ENCODE measurements at regions not wholly inside any gene's neighbourhood (a gene's known extent, or its start where the extent isn't known, plus 50 kb on each side); places are given as distances from the start of the nearest gene placed in this dataset.

- no peaks in the 10 kb centered on the region for H3K27me3 Mint-ChIP-seq
- no peaks in the 10 kb centered on the region for H3K36me3 Mint-ChIP-seq (ENCODE audit: low read depth)
- no peak for DNase-seq
- no peaks in the 10 kb centered on the region for H3K4me1 Mint-ChIP-seq (ENCODE audit: low read depth)
- H3K27ac Mint-ChIP-seq, result no peak overlapping the region
- H3K9me3 Mint-ChIP-seq, result no peaks in the 10 kb centered on the region
- H3K4me3 Mint-ChIP-seq, result no peak overlapping the region
Observed at GRCh38 chr5:114989512-114989911, 180.2 kb downstream of the TRIM36 start.

- Mint-ChIP-seq H3K4me3 (no peak overlapping the region), H3K27ac (no peak overlapping the region), H3K27me3 (no peaks in the 10 kb centered on the region), H3K9me3 (no peaks in the 10 kb centered on the region), H3K36me3 (ENCODE audit: low read depth) (no peaks in the 10 kb centered on the region), H3K4me1 (ENCODE audit: low read depth) (no peaks in the 10 kb centered on the region)
- DNase-seq, result no peak
Observed at GRCh38 chr5:114988096-114988495, 181.6 kb downstream of the TRIM36 start.

GRCh38 chr5:114984796-114985195, 184.9 kb downstream of the TRIM36 start:
- no peaks in the 10 kb centered on the region for H3K27me3 Mint-ChIP-seq
- H3K4me3 Mint-ChIP-seq, result no peak overlapping the region
- H3K4me1 Mint-ChIP-seq (ENCODE audit: low read depth), result no peaks in the 10 kb centered on the region
- no peaks in the 10 kb centered on the region for H3K9me3 Mint-ChIP-seq
- no peak for DNase-seq
- no peaks in the 10 kb centered on the region for H3K36me3 Mint-ChIP-seq (ENCODE audit: low read depth)
- no peak overlapping the region for H3K27ac Mint-ChIP-seq

GRCh38 chr5:114981111-114981510, 188.6 kb downstream of the TRIM36 start:
- Mint-ChIP-seq H3K4me3 (no peak overlapping the region), H3K27ac (no peak overlapping the region), H3K9me3 (no peaks in the 10 kb centered on the region), H3K27me3 (no peaks in the 10 kb centered on the region), H3K4me1 (ENCODE audit: low read depth) (no peaks in the 10 kb centered on the region), H3K36me3 (ENCODE audit: low read depth) (no peaks in the 10 kb centered on the region)
- DNase-seq, result no peak

GRCh38 chr5:114977979-114978573, 191.6 kb downstream of the TRIM36 start:
- DNase-seq, result no peak
- H3K4me3 Mint-ChIP-seq, result no peak overlapping the region
- no peaks in the 10 kb centered on the region for H3K27me3 Mint-ChIP-seq
- H3K36me3 Mint-ChIP-seq (ENCODE audit: low read depth), result no peaks in the 10 kb centered on the region
- no peaks in the 10 kb centered on the region for H3K4me1 Mint-ChIP-seq (ENCODE audit: low read depth)
- no peaks in the 10 kb centered on the region for H3K9me3 Mint-ChIP-seq
- H3K27ac Mint-ChIP-seq, result no peak overlapping the region

- Mint-ChIP-seq H3K27ac (no peak overlapping the region), H3K36me3 (ENCODE audit: low read depth) (no peaks in the 10 kb centered on the region), H3K4me3 (no peak overlapping the region), H3K9me3 (peaks cover 11% of the 10 kb centered on the region), H3K4me1 (ENCODE audit: low read depth) (no peaks in the 10 kb centered on the region), H3K27me3 (no peaks in the 10 kb centered on the region)
- DNase-seq, result no peak
Observed at GRCh38 chr5:114969482-114969881, 200.2 kb downstream of the TRIM36 start.

- H3K4me1 Mint-ChIP-seq (ENCODE audit: low read depth), result no peaks in the 10 kb centered on the region
- H3K9me3 Mint-ChIP-seq, result no peaks in the 10 kb centered on the region
- no peak overlapping the region for H3K27ac Mint-ChIP-seq
- H3K4me3 Mint-ChIP-seq, result no peak overlapping the region
- no peak for DNase-seq
- no peaks in the 10 kb centered on the region for H3K27me3 Mint-ChIP-seq
- H3K36me3 Mint-ChIP-seq (ENCODE audit: low read depth), result no peaks in the 10 kb centered on the region
Observed at GRCh38 chr5:114957384-114957783, 212.3 kb downstream of the TRIM36 start.

- H3K36me3 Mint-ChIP-seq (ENCODE audit: low read depth), result no peaks in the 10 kb centered on the region
- H3K27me3 Mint-ChIP-seq, result no peaks in the 10 kb centered on the region
- no peak overlapping the region for H3K27ac Mint-ChIP-seq
- H3K4me1 Mint-ChIP-seq (ENCODE audit: low read depth), result no peaks in the 10 kb centered on the region
- H3K9me3 Mint-ChIP-seq, result no peaks in the 10 kb centered on the region
- no peak for DNase-seq
- no peak overlapping the region for H3K4me3 Mint-ChIP-seq
Observed at GRCh38 chr5:114953565-114953964, 216.1 kb downstream of the TRIM36 start.

GRCh38 chr5:114952876-114953275, 216.8 kb downstream of the TRIM36 start:
- Mint-ChIP-seq H3K27ac (no peak overlapping the region), H3K4me1 (ENCODE audit: low read depth) (no peaks in the 10 kb centered on the region), H3K36me3 (ENCODE audit: low read depth) (no peaks in the 10 kb centered on the region), H3K9me3 (no peaks in the 10 kb centered on the region), H3K4me3 (no peak overlapping the region), H3K27me3 (no peaks in the 10 kb centered on the region)
- DNase-seq, result no peak

GRCh38 chr5:114949756-114950155, 220.0 kb downstream of the TRIM36 start:
- no peaks in the 10 kb centered on the region for H3K36me3 Mint-ChIP-seq (ENCODE audit: low read depth)
- H3K4me1 Mint-ChIP-seq (ENCODE audit: low read depth), result no peaks in the 10 kb centered on the region
- no peak for DNase-seq
- H3K27me3 Mint-ChIP-seq, result no peaks in the 10 kb centered on the region
- H3K9me3 Mint-ChIP-seq, result no peaks in the 10 kb centered on the region
- H3K4me3 Mint-ChIP-seq, result no peak overlapping the region
- H3K27ac Mint-ChIP-seq, result no peak overlapping the region

GRCh38 chr5:114948986-114949621, 220.6 kb downstream of the TRIM36 start:
- H3K4me3 Mint-ChIP-seq, result no peak overlapping the region
- DNase-seq, result no peak
- H3K27me3 Mint-ChIP-seq, result no peaks in the 10 kb centered on the region
- no peak overlapping the region for H3K27ac Mint-ChIP-seq
- H3K9me3 Mint-ChIP-seq, result no peaks in the 10 kb centered on the region
- no peaks in the 10 kb centered on the region for H3K36me3 Mint-ChIP-seq (ENCODE audit: low read depth)
- no peaks in the 10 kb centered on the region for H3K4me1 Mint-ChIP-seq (ENCODE audit: low read depth)

GRCh38 chr5:114948363-114948762, 221.3 kb downstream of the TRIM36 start:
- H3K9me3 Mint-ChIP-seq, result no peaks in the 10 kb centered on the region
- DNase-seq, result no peak
- no peaks in the 10 kb centered on the region for H3K27me3 Mint-ChIP-seq
- no peak overlapping the region for H3K4me3 Mint-ChIP-seq
- H3K27ac Mint-ChIP-seq, result no peak overlapping the region
- no peaks in the 10 kb centered on the region for H3K36me3 Mint-ChIP-seq (ENCODE audit: low read depth)
- H3K4me1 Mint-ChIP-seq (ENCODE audit: low read depth), result no peaks in the 10 kb centered on the region

- no peak for DNase-seq
- Mint-ChIP-seq H3K4me1 (ENCODE audit: low read depth) (no peaks in the 10 kb centered on the region), H3K4me3 (no peak overlapping the region), H3K27ac (no peak overlapping the region), H3K36me3 (ENCODE audit: low read depth) (no peaks in the 10 kb centered on the region), H3K27me3 (no peaks in the 10 kb centered on the region), H3K9me3 (peaks cover 28% of the 10 kb centered on the region)
Observed at GRCh38 chr5:114940709-114941108, 229.0 kb downstream of the TRIM36 start.

GRCh38 chr5:114935490-114935889, 234.2 kb downstream of the TRIM36 start:
- Mint-ChIP-seq H3K9me3 (peaks cover 18% of the 10 kb centered on the region), H3K4me1 (ENCODE audit: low read depth) (no peaks in the 10 kb centered on the region), H3K27ac (no peak overlapping the region), H3K4me3 (no peak overlapping the region), H3K36me3 (ENCODE audit: low read depth) (no peaks in the 10 kb centered on the region), H3K27me3 (no peaks in the 10 kb centered on the region)
- DNase-seq, result no peak

- DNase-seq, result no peak
- Mint-ChIP-seq H3K27ac (no peak overlapping the region), H3K36me3 (ENCODE audit: low read depth) (no peaks in the 10 kb centered on the region), H3K27me3 (no peaks in the 10 kb centered on the region), H3K9me3 (peaks cover 1% of the 10 kb centered on the region), H3K4me1 (ENCODE audit: low read depth) (no peaks in the 10 kb centered on the region), H3K4me3 (no peak overlapping the region)
Observed at GRCh38 chr5:114928644-114929462, 240.9 kb downstream of the TRIM36 start.
